Kidney (tissue), 13 donors: ENCODE measurements at regions not wholly inside any gene's neighbourhood (a gene's known extent, or its start where the extent isn't known, plus 50 kb on each side); places are given as distances from the start of the nearest gene placed in this dataset.

Experiments used
- DNase-seq, 5 donors: peaks; one replicate each; pipeline ENCODE4 v3.0.0-alpha.2; 2013 to 2020
- FAIRE-seq: peaks from 2 replicates; lab custom pipeline; 2012; peaks lifted over from hg19 to GRCh38; lab: Jason Lieb, UNC
- H3K27ac ChIP-seq, 2 donors: one replicate each; pipeline ENCODE4 v1.7.0; 2013; ENCODE audit warnings: low read depth in 2 of 2, low read length in 2 of 2, inconsistent platforms in 1 of 2
- H3K27me3 ChIP-seq: one replicate; pipeline ENCODE4 v1.7.1; 2013; ENCODE audit warnings: low read length, inconsistent platforms; ENCODE audit not compliant: control insufficient read depth, insufficient read depth
- H3K36me3 ChIP-seq, 3 donors: one replicate each; pipeline versions ENCODE4 v1.7.0 to v1.7.1; 2013; ENCODE audit warnings: low read length in 3 of 3, control low read depth in 1 of 3, inconsistent platforms in 1 of 3; ENCODE audit not compliant: insufficient read depth in 3 of 3, control insufficient read depth in 2 of 3
- H3K4me1 ChIP-seq, 3 donors: one replicate each; pipeline versions ENCODE4 v1.7.0 to v1.7.1; 2013; ENCODE audit warnings: low read length in 3 of 3, inconsistent platforms in 1 of 3, low read depth in 1 of 3; ENCODE audit not compliant: control insufficient read depth in 2 of 3, insufficient read depth in 2 of 3
- H3K4me3 ChIP-seq, 3 donors: one replicate each; pipeline versions ENCODE4 v1.7.0 to v1.8.1; 2013; ENCODE audit warnings: low read length in 3 of 3, control low read depth in 1 of 3, inconsistent platforms in 1 of 3
- H3K9ac ChIP-seq, 3 donors: one replicate each; pipeline versions ENCODE4 v1.7.0 to v1.7.1; 2013; ENCODE audit warnings: low read length in 3 of 3, control low read depth in 1 of 3, inconsistent platforms in 1 of 3
- H3K9me3 ChIP-seq, 3 donors: one replicate each; pipeline versions ENCODE4 v1.7.0 to v1.7.1; 2013; ENCODE audit warnings: low read length in 3 of 3, control low read depth in 1 of 3, inconsistent platforms in 1 of 3; ENCODE audit not compliant: control insufficient read depth in 2 of 3, insufficient read depth in 1 of 3
- CTCF ChIP-seq: IDR thresholded peaks from 3 replicates; pipeline ENCODE4 v1.5.1; 2012; ENCODE audit warnings: mild to moderate bottlenecking, moderate library complexity, borderline replicate concordance; ENCODE audit not compliant: insufficient read depth; ENCODE audit errors: extremely low read depth
- intact Hi-C: fragments of 100-400 bp; cut with DNase I; formaldehyde crosslinking; loops from one replicate; pipeline ENCODE4 v1.11.1; 2022
- donor health status: control.
- donor health status: control.
- donor health status: control.
- donor health status: control.
- donor health status: control.
- donor health status: DM: yes; HTN: yes; CAD: no.
- donor health status: Normal renal cell carcinoma (clear cell type).

DNA sequence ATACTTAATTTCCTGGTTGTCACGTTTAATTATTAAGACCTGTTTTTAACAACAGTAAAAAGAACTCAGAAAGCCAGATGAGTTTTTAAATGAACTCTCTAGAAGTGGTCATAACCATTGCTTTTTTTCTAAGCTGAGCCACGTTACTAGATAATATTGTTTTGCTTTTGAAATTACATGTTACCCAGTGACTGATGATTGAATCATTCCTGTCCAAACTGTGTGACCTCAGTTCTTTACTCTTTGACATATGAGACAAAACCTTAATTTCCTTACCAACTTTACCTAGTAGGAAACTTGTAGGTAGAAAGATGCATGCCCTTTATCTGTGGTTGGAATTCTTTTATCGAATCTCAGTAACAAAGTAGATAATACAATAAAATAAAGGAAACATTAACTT is 411.7 kb downstream of the SH3GL2 start:
- no peak for FAIRE-seq
- H3K9ac ChIP-seq = no peak overlapping the region
- no peak for TF ChIP-seq CTCF
- no peak overlapping the region for H3K4me3 ChIP-seq
- no peak for DNase-seq
- no peaks in the 10 kb centered on the region for H3K36me3 ChIP-seq
- no peak overlapping the region for H3K27ac ChIP-seq
- no peaks in the 10 kb centered on the region for H3K9me3 ChIP-seq
- H3K4me1 ChIP-seq = no peaks in the 10 kb centered on the region
- H3K27me3 ChIP-seq = no peaks in the 10 kb centered on the region
- intact Hi-C loops = no loop called here

DNA sequence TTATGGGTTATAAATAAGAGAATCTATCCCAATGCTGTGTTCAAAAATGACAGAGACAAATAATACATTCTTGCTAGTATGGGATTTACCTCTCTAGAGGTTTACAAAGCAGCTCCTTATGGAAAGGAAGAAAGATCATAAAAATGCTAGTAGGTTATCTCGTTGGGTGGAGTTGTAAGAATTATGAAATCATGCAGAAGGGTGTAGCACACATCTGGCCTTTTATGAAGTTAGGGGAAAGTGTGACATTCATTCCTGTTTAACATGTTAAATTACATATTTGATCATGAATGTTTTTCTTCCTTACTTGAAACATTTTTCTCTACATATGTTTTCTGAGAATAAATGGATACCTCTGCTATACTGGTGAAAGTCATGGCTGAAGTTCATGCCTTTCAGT is 414.2 kb downstream of the SH3GL2 start:
- H3K27ac ChIP-seq = no peak overlapping the region
- H3K9me3 ChIP-seq = no peaks in the 10 kb centered on the region
- no peaks in the 10 kb centered on the region for H3K36me3 ChIP-seq
- H3K9ac ChIP-seq = no peak overlapping the region
- no peaks in the 10 kb centered on the region for H3K4me1 ChIP-seq
- FAIRE-seq (no peak), DNase-seq (no peak)
- intact Hi-C loops = no loop called here
- H3K4me3 ChIP-seq = no peak overlapping the region
- H3K27me3 ChIP-seq = no peaks in the 10 kb centered on the region
- no peak for TF ChIP-seq CTCF

DNA sequence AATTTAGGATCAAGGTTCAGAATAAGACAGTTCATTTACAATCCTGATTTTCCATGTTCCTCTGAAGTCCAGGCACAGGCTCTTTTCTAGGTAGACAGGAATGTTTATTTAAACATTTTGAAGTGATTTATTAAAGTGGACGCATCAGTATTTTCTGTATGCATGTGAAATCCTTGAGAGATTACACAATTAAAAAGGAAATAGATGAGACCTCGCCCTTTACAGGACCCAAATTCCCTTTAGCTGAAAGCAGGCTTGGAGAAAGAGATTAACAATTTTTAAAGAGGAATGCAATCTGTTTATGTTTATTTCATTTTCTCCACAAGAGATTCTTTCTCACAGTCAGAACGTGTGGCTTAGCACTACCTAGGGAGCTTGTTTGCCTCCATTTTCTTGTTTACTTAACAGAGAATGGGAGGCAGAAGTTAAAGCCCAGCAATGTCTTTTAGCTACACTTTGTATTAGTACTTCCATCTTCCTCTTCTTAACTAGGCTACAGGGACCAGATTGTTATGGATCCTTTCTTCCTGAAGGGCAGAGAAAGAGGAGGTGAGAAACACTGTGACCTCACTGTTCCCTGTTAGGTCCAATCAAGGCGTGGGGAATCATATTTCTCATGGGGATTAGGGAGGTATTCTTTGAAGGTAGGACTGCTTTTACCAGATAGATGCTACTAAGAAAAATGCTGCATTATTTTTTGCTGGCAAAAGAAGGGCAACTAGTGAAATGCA is 416.0 kb downstream of the SH3GL2 start:
- intact Hi-C loops = no loop called here
- H3K27ac ChIP-seq = no peak overlapping the region
- FAIRE-seq (no peak), DNase-seq (no peak)
- no peaks in the 10 kb centered on the region for H3K27me3 ChIP-seq
- H3K9ac ChIP-seq = no peak overlapping the region
- no peaks in the 10 kb centered on the region for H3K9me3 ChIP-seq
- no peak overlapping the region for H3K4me3 ChIP-seq
- H3K4me1 ChIP-seq = no peaks in the 10 kb centered on the region
- H3K36me3 ChIP-seq = no peaks in the 10 kb centered on the region
- no peak for TF ChIP-seq CTCF

- no peak for FAIRE-seq
- Histone ChIP-seq H3K27me3 (no peaks in the 10 kb centered on the region), H3K4me1 (no peaks in the 10 kb centered on the region), H3K9ac (no peak overlapping the region), H3K9me3 (no peaks in the 10 kb centered on the region), H3K27ac (no peak overlapping the region), H3K4me3 (no peak overlapping the region), H3K36me3 (no peaks in the 10 kb centered on the region)
- no peak for TF ChIP-seq CTCF
- no peak for DNase-seq
- intact Hi-C loops = no loop called here
These were observed 417.9 kb downstream of the SH3GL2 start for GRCh38 chr9:17996728-17997127.
